SK-N-SH (cell line): ENCODE measurements at regions not wholly inside any gene's neighbourhood (a gene's known extent, or its start where the extent isn't known, plus 50 kb on each side); places are given as distances from the start of the nearest gene placed in this dataset.

Source experiments
- CTCF ChIA-PET: fragments of 300-600, 350-600 bp; formaldehyde crosslinking; extraction: SDS; loops from one replicate; lab custom pipeline; 2021; lab: Yijun Ruan, JAX
- POLR2A ChIA-PET: fragments of 350-600 bp; sonication (Branson Sonifier 250); formaldehyde crosslinking; extraction: SDS; loops from one replicate; lab custom pipeline; 2020; ENCODE audit warnings: antibody characterized with exemption, inconsistent platforms; lab: Yijun Ruan, JAX
- DNase-seq: peaks from one replicate; pipeline ENCODE4 v3.0.0; 2012
- H2AFZ ChIP-seq: fragments of 200-600 bp; sonication (generic); 2 replicates; pipeline ENCODE4 v1.8.1; 2016; ENCODE audit warnings: antibody characterized with exemption, mild to moderate bottlenecking, low read depth
- H3F3A ChIP-seq: fragments of 200-600 bp; sonication (generic); replicated peaks from 2 replicates; pipeline ENCODE3; 2016; ENCODE audit warnings: antibody characterized with exemption, mild to moderate bottlenecking; ENCODE audit not compliant: insufficient read depth
- H3K27ac ChIP-seq, 2 experiments: fragments of 200-500 bp in 1 of 2; fragments of 200-600 bp in 1 of 2; sonication (Bioruptor generic) in 1 of 2; sonication (generic), shearing (Covaris generic) in 1 of 2; 2 replicates each; pipeline versions ENCODE4 v1.5.1 to v1.6.1; 2014 to 2016; ENCODE audit warnings: low read depth in 2 of 2, inconsistent platforms in 1 of 2, low read length in 1 of 2, mild to moderate bottlenecking in 1 of 2, mixed read lengths in 1 of 2
- H3K27me3 ChIP-seq: fragments of 200-600 bp; sonication (generic), shearing (Covaris generic); 2 replicates; pipeline ENCODE4 v1.6.1; 2016; ENCODE audit warnings: mixed run types; ENCODE audit not compliant: insufficient read depth
- H3K36me3 ChIP-seq, 2 experiments: fragments of 200-500 bp in 1 of 2; fragments of 200-600 bp in 1 of 2; sonication (Bioruptor generic) in 1 of 2; sonication (generic) in 1 of 2; replicated peaks in 1 of 2; 2 replicates each; pipeline versions ENCODE3 to v1.5.1; 2014 to 2016; ENCODE audit warnings: low read length in 1 of 2, mild to moderate bottlenecking in 1 of 2; ENCODE audit not compliant: insufficient read depth in 2 of 2, control insufficient read depth in 1 of 2
- H3K4me1 ChIP-seq, 2 experiments: fragments of 200-500 bp in 1 of 2; fragments of 200-600 bp in 1 of 2; sonication (Bioruptor generic) in 1 of 2; sonication (generic), shearing (Covaris generic) in 1 of 2; 2 replicates each; pipeline versions ENCODE4 v1.5.1 to v1.6.1; 2014 to 2016; ENCODE audit warnings: low read depth in 1 of 2, low read length in 1 of 2, mixed run types in 1 of 2; ENCODE audit not compliant: insufficient read depth in 2 of 2, control insufficient read depth in 1 of 2
- H3K4me2 ChIP-seq: fragments of 200-600 bp; sonication (generic), shearing (Covaris generic); 2 replicates; pipeline ENCODE4 v1.6.1; 2017; ENCODE audit warnings: mixed run types
- H3K4me3 ChIP-seq, 2 experiments: fragments of 200-500 bp in 1 of 2; fragments of 200-600 bp in 1 of 2; sonication (Bioruptor generic) in 1 of 2; sonication (generic), shearing (Covaris generic) in 1 of 2; 2 replicates each; pipeline versions ENCODE4 v1.5.1 to v1.8.1; 2014 to 2016; ENCODE audit warnings: low read depth in 2 of 2, inconsistent platforms in 1 of 2, low read length in 1 of 2, mild to moderate bottlenecking in 1 of 2, mixed read lengths in 1 of 2, moderate library complexity in 1 of 2
- H3K79me2 ChIP-seq: fragments of 200-600 bp; sonication (generic); 2 replicates; pipeline ENCODE4 v1.8.1; 2017; ENCODE audit warnings: mild to moderate bottlenecking; ENCODE audit not compliant: insufficient read depth
- H3K9ac ChIP-seq: fragments of 200-600 bp; sonication (generic); 2 replicates; pipeline ENCODE4 v1.6.1; 2017; ENCODE audit warnings: mixed run types
- H3K9me2 ChIP-seq: fragments of 200-600 bp; sonication (generic); 2 replicates; pipeline ENCODE4 v1.6.1; 2017; ENCODE audit warnings: mixed run types
- H3K9me3 ChIP-seq: fragments of 200-600 bp; sonication (generic); 2 replicates; pipeline ENCODE4 v1.6.1; 2017; ENCODE audit warnings: mixed run types, mild to moderate bottlenecking, moderate library complexity
- H4K20me1 ChIP-seq: fragments of 200-600 bp; sonication (generic); 2 replicates; pipeline ENCODE4 v1.6.1; 2017; ENCODE audit warnings: mild to moderate bottlenecking, mixed run types; ENCODE audit not compliant: insufficient read depth
- CTCF ChIP-seq: fragments of 200-600 bp; sonication (generic); IDR thresholded peaks from 2 replicates; pipeline ENCODE4 v1.6.1; 2017; ENCODE audit warnings: antibody characterized with exemption, mild to moderate bottlenecking, moderate library complexity
- EP300 ChIP-seq, 2 experiments: IDR thresholded peaks; 2 replicates each; pipeline versions ENCODE4 v1.4.0 to v1.6.1; 2012; ENCODE audit warnings: borderline replicate concordance in 1 of 2, low read depth in 1 of 2, low read length in 1 of 2
- EZH2phosphoT487 ChIP-seq: fragments of 200-600 bp; sonication (generic); IDR thresholded peaks from 2 replicates; pipeline ENCODE4 v1.6.1; 2017; ENCODE audit warnings: low read depth, mixed run types, mild to moderate bottlenecking, antibody characterized with exemption, moderate library complexity, borderline replicate concordance
- FOSL2 ChIP-seq: IDR thresholded peaks from 2 replicates; pipeline ENCODE4 v1.4.0; 2012; ENCODE audit warnings: low read depth, mild to moderate bottlenecking, moderate library complexity, borderline replicate concordance
- JUND ChIP-seq: IDR thresholded peaks from 2 replicates; pipeline ENCODE4 v1.4.0; 2012
- MAX ChIP-seq: IDR thresholded peaks from 2 replicates; pipeline ENCODE4 v1.4.0; 2012; ENCODE audit warnings: low read depth
- MEF2A ChIP-seq: IDR thresholded peaks from 2 replicates; pipeline ENCODE4 v1.4.0; 2012; ENCODE audit warnings: low read depth, borderline replicate concordance
- MXI1 ChIP-seq: IDR thresholded peaks from 2 replicates; pipeline ENCODE4 v1.6.1; 2012; ENCODE audit warnings: mild to moderate bottlenecking, low read depth, low read length, improper control_type of control experiment
- NRF1 ChIP-seq: IDR thresholded peaks from 2 replicates; pipeline ENCODE4 v1.6.1; 2012; ENCODE audit warnings: low read depth, mild to moderate bottlenecking, low read length
- PBX3 ChIP-seq: IDR thresholded peaks from 2 replicates; pipeline ENCODE4; 2012
- POLR2AphosphoS5 ChIP-seq: IDR thresholded peaks from 2 replicates; pipeline ENCODE4 v1.6.1; 2012; ENCODE audit warnings: low read depth, low read length
- RAD21 ChIP-seq: IDR thresholded peaks from 2 replicates; pipeline ENCODE4 v1.6.1; 2012; ENCODE audit warnings: mild to moderate bottlenecking, low read length
- RCOR1 ChIP-seq: fragments of 150-350 bp; IDR thresholded peaks from 2 replicates; pipeline ENCODE4 v1.6.1; 2017; ENCODE audit warnings: antibody characterized with exemption, low read length
- RFX5 ChIP-seq: IDR thresholded peaks from 2 replicates; pipeline ENCODE4 v1.6.1; 2012; ENCODE audit warnings: mild to moderate bottlenecking, improper control_type of control experiment, low read length
- SIN3A ChIP-seq: IDR thresholded peaks from 2 replicates; pipeline ENCODE4 v1.6.1; 2012; ENCODE audit warnings: low read depth, mild to moderate bottlenecking, low read length, moderate library complexity, borderline replicate concordance
- SMC3 ChIP-seq: IDR thresholded peaks from 2 replicates; pipeline ENCODE4 v1.6.1; 2012; ENCODE audit warnings: low read depth, low read length, improper control_type of control experiment
- TCF12 ChIP-seq: IDR thresholded peaks from 2 replicates; pipeline ENCODE4 v1.4.0; 2012
- TEAD4 ChIP-seq: IDR thresholded peaks from 2 replicates; pipeline ENCODE4 v1.4.0; 2012; ENCODE audit warnings: mild to moderate bottlenecking, borderline replicate concordance; ENCODE audit not compliant: insufficient read depth
- USF2 ChIP-seq: fragments of 150-350 bp; IDR thresholded peaks from 2 replicates; pipeline ENCODE4 v1.6.1; 2017; ENCODE audit warnings: antibody characterized with exemption, low read length, low read depth, borderline replicate concordance
- YY1 ChIP-seq: IDR thresholded peaks from 2 replicates; pipeline ENCODE4 v1.4.0; 2012; ENCODE audit warnings: low read depth, mild to moderate bottlenecking
- WGBS: methylation state at CpG from one replicate; pipeline ENCODE4 v1.1.6; 2017; ENCODE audit warnings: low lambda C conversion rate; 5-methylcytosine and 5-hydroxymethylcytosine counted together

GRCh38 chr12:126763359-126763758 is 1503.6 kb upstream of the TMEM132C start:
- Histone ChIP-seq H3K9me2 (no peaks in the 10 kb centered on the region), H3K4me1 (no peaks in the 10 kb centered on the region), H3K9me3 (no peaks in the 10 kb centered on the region), H3K27ac (no peak overlapping the region), H2AFZ (no peak overlapping the region), H3K4me2 (no peak overlapping the region), H3K9ac (no peak overlapping the region), H3K4me3 (no peak overlapping the region), H3K79me2 (no peaks in the 10 kb centered on the region), H3F3A (no peaks in the 10 kb centered on the region), H3K36me3 (no peaks in the 10 kb centered on the region), H4K20me1 (no peaks in the 10 kb centered on the region)
- no peak for DNase-seq
- 7% methylated on average over 2 of the region's 2 CpGs for WGBS
- POLR2A ChIA-PET, result no interaction called here
- CTCF ChIA-PET, result no interaction called here
- no peak for TF ChIP-seq TCF12
- no peak for TF ChIP-seq POLR2AphosphoS5
- TF ChIP-seq FOSL2, result no peak
- TF ChIP-seq SIN3A, result no peak
- no peak for TF ChIP-seq MAX
- TF ChIP-seq YY1, result no peak
- TF ChIP-seq CTCF, result no peak
- TF ChIP-seq PBX3, result no peak
- no peak for TF ChIP-seq JUND
- TF ChIP-seq TEAD4, result no peak
- no peak for TF ChIP-seq NRF1
- TF ChIP-seq RAD21, result no peak
- no peak for TF ChIP-seq EZH2phosphoT487
- TF ChIP-seq RCOR1, result no peak
- TF ChIP-seq EP300 (IDR thresholded peaks at IDR 0.05; ENCODE audit: borderline replicate concordance in 1 of 2, low read depth in 1 of 2, low read length in 1 of 2), result no peak
- no peak for TF ChIP-seq SMC3
- no peak for TF ChIP-seq MEF2A
- TF ChIP-seq RFX5, result no peak
- TF ChIP-seq USF2, result no peak
- TF ChIP-seq MXI1, result no peak
- TF ChIP-seq, all 33 proteins: peak for 0
- H3K27me3 ChIP-seq, result no peaks in the 10 kb centered on the region
